ENCODE measurements at regions not wholly inside any gene's neighbourhood (a gene's known extent, or its start where the extent isn't known, plus 50 kb on each side); places are given as distances from the start of the nearest gene placed in this dataset.
"Not testable (repeated sequence)": the region's sequence is repeated elsewhere in the genome, so short reads cannot be mapped to it uniquely, and the experiment has no call there.

DNA sequence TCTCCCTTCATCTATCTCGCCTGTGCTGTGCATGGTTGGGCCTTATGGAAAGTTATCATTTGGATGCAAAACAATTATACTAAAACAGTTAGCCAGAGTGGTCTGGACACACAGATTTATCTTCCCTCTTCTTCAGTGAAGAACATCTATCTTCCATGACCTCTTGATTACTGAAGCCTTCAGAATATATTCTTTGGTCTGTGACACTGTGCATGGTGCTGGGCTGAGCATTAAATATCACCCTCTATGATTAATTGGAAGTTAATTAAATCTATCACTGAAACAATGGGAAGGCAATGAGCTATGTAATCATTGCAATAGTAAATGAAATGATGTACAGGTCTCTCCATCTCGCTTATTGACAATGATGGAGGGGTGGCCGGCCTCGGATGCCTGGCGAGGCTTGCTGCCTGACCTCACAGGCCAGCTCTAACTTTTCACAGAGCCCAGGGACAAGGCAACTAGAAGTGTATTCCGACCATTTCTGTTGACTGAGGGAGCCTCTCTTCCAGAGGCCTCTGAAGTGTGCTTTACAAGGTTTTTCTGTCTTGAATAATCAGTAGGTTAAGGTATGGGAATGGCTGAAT lies 186.6 kb downstream of the NKX6-1 start:
- no peak overlapping the region for H3K27ac Mint-ChIP-seq
- H3K4me3 Mint-ChIP-seq: no peak overlapping the region
- intact Hi-C loops (cut with micrococcal nuclease): no loop called here
- H3K4me1 Mint-ChIP-seq (ENCODE audit: low read depth): no peaks in the 10 kb centered on the region
- H3K36me3 Mint-ChIP-seq: no peaks in the 10 kb centered on the region
- DNase-seq: no peak
- ChIA-PET POLR2A (no interaction called here), CTCF (no interaction called here)
- H3K27me3 Mint-ChIP-seq: no peaks in the 10 kb centered on the region
- H3K9me3 Mint-ChIP-seq: no peaks in the 10 kb centered on the region

DNA sequence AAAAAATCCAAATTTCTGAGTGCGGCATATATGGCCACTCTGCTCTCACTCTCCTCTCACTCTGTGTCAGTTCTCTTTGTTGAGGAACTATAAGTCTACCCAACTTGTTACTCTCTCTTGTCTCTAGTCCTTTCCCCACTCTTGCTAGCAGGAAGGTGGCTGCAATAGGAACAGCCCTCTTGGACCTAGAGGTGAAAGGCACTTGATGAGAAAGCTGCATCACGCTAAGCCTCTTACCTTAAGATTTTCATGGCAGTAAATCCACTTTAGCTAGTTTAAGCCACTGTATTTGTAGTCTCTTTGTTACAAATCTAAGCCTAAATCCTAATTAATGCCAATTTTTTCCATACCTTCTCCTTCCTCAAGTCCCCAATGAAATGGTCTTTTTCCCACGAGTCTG lies 189.9 kb downstream of the NKX6-1 start:
- H3K27ac Mint-ChIP-seq: no peak overlapping the region
- ChIA-PET CTCF (no interaction called here), POLR2A (no interaction called here)
- intact Hi-C loops (cut with micrococcal nuclease): no loop called here
- H3K4me1 Mint-ChIP-seq (ENCODE audit: low read depth): no peaks in the 10 kb centered on the region
- DNase-seq: no peak
- H3K36me3 Mint-ChIP-seq: no peaks in the 10 kb centered on the region
- no peaks in the 10 kb centered on the region for H3K9me3 Mint-ChIP-seq
- no peaks in the 10 kb centered on the region for H3K27me3 Mint-ChIP-seq
- H3K4me3 Mint-ChIP-seq: no peak overlapping the region

DNA sequence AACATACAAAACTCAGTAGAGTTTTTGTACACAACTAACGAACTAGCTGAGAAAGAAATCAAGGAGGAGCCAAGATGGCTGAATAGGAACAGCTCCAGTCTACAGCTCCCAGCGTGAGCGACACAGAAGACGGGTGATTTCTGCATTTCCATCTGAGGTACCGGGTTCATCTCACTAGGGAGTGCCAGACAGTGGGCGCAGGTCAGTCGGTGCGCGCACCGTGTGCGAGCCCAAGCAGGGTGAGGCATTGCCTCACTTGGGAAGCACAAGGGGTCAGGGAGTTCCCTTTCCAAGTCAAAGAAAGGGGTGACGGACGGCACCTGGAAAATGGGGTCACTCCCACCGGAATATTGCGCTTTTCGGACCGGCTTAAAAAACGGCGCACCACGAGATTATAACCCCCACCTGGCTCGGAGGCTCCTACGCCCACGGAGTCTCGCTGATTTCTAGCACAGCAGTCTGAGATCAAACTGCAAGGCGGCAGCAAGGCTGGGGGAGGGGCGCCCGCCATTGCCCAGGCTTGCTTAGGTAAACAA lies 200.3 kb downstream of the NKX6-1 start:
- H3K27ac Mint-ChIP-seq; POLR2A ChIA-PET; H3K27me3 Mint-ChIP-seq; CTCF ChIA-PET; H3K36me3 Mint-ChIP-seq; DNase-seq; H3K9me3 Mint-ChIP-seq; H3K4me3 Mint-ChIP-seq; H3K4me1 Mint-ChIP-seq (ENCODE audit: low read depth); intact Hi-C loops (cut with micrococcal nuclease): not testable (repeated sequence)

DNA sequence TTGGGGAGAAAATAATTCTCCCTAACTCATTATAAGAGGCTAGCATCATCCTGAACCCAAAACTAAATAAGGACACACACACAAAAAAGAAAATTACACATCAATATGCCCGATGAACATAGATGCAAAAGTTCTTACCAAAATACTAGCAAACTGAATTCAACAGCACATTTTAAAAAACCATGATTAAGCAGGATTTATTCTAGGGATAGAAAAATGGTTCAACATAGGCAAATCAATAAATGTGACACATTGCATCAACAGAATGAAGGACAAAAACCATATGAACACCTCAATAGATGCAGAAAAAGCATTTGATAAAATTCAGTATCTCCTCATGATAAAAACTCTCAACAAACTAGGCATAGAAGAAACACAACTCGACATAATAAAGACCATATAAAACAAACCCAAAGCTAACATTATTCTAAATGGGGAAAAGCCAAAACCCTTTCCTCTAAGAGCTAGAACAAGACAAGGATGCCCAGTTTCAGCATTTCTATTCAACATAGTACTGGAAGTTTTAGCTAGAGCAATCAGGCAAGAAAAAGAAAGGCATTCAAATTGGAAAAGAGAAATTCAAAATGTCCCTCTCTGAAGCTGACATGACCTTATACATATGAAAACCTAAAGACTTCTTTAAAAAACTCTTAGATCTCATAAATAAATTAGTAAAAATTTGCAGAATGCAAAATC lies 200.9 kb downstream of the NKX6-1 start:
- Mint-ChIP-seq H3K27ac (no peak overlapping the region), H3K4me1 (ENCODE audit: low read depth) (no peaks in the 10 kb centered on the region), H3K9me3 (no peaks in the 10 kb centered on the region), H3K4me3 (no peak overlapping the region), H3K27me3 (no peaks in the 10 kb centered on the region), H3K36me3 (no peaks in the 10 kb centered on the region)
- DNase-seq: no peak
- intact Hi-C loops (cut with micrococcal nuclease): no loop called here
- CTCF ChIA-PET: no interaction called here
- POLR2A ChIA-PET: no interaction called here

DNA sequence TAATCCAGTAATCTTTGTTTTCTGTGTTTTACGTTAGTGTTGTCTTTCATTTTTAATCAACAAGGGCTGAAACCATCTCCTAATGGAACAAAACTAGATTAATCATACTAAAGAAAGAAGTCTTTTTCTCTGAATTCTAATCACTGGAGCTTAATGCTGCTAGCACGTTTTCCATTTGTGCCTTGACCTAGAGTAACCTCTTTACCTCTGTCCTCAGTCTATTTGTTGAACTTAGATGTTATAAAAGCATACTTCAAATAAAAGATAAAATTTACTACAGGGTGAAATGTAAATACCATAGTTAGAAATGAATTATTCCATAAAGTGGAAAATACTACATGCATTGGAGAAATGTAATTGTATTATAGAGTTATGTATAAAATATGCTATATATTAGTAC lies 207.1 kb downstream of the NKX6-1 start:
- DNase-seq: no peak
- Mint-ChIP-seq H3K27ac (no peak overlapping the region), H3K27me3 (no peaks in the 10 kb centered on the region), H3K9me3 (peaks cover 20% of the 10 kb centered on the region), H3K4me3 (no peak overlapping the region), H3K36me3 (no peaks in the 10 kb centered on the region), H3K4me1 (ENCODE audit: low read depth) (no peaks in the 10 kb centered on the region)
- ChIA-PET POLR2A (no interaction called here), CTCF (no interaction called here)
- intact Hi-C loops (cut with micrococcal nuclease): no loop called here

DNA sequence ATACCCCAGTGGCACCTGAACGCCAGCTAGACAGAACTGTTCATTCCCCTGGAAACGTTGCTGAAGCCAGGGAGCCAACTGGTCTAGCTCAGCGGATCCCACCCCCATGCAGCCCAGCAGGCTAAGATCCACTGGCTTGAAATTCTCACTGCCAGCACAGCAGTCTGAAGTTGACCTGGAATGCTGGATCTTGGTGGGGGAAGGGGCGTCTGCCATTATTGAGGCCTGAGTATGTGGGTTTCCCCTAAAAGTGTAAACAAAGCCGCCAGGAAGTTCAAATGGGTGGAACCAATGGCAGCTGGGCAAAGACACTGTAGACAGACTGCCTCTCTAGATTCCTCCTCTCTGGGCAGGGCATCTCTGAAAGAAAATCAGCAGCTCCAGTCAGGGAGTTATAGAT lies 213.0 kb downstream of the NKX6-1 start:
- POLR2A ChIA-PET: no interaction called here
- Mint-ChIP-seq H3K27ac (no peak overlapping the region), H3K9me3 (peaks cover 16% of the 10 kb centered on the region), H3K36me3 (no peaks in the 10 kb centered on the region), H3K4me3 (no peak overlapping the region), H3K4me1 (ENCODE audit: low read depth) (no peaks in the 10 kb centered on the region), H3K27me3 (no peaks in the 10 kb centered on the region)
- no peak for DNase-seq
- CTCF ChIA-PET: no interaction called here
- intact Hi-C loops (cut with micrococcal nuclease): no loop called here

GRCh38 chr4:84279678-84280077 lies 219.4 kb downstream of the NKX6-1 start:
- Mint-ChIP-seq H3K36me3 (no peaks in the 10 kb centered on the region), H3K4me1 (ENCODE audit: low read depth) (no peaks in the 10 kb centered on the region), H3K27me3 (no peaks in the 10 kb centered on the region), H3K9me3 (no peaks in the 10 kb centered on the region), H3K4me3 (no peak overlapping the region), H3K27ac (no peak overlapping the region)
- POLR2A ChIA-PET: no interaction called here
- DNase-seq: no peak
- CTCF ChIA-PET: no interaction called here
- intact Hi-C loops (cut with micrococcal nuclease): no loop called here

GRCh38 chr4:84277923-84278322 lies 221.2 kb downstream of the NKX6-1 start:
- Mint-ChIP-seq H3K4me3 (no peak overlapping the region), H3K27ac (no peak overlapping the region), H3K27me3 (no peaks in the 10 kb centered on the region), H3K4me1 (ENCODE audit: low read depth) (no peaks in the 10 kb centered on the region), H3K36me3 (no peaks in the 10 kb centered on the region), H3K9me3 (no peaks in the 10 kb centered on the region)
- ChIA-PET POLR2A (no interaction called here), CTCF (no interaction called here)
- intact Hi-C loops (cut with micrococcal nuclease): no loop called here
- no peak for DNase-seq

- Mint-ChIP-seq H3K4me1 (ENCODE audit: low read depth) (no peaks in the 10 kb centered on the region), H3K36me3 (no peaks in the 10 kb centered on the region), H3K27me3 (no peaks in the 10 kb centered on the region), H3K4me3 (no peak overlapping the region), H3K27ac (no peak overlapping the region), H3K9me3 (no peaks in the 10 kb centered on the region)
- intact Hi-C loops (cut with micrococcal nuclease): no loop called here
- POLR2A ChIA-PET: no interaction called here
- DNase-seq: no peak
- CTCF ChIA-PET: no interaction called here
Observed at GRCh38 chr4:84276752-84277151, 222.3 kb downstream of the NKX6-1 start.

GRCh38 chr4:84269536-84270044 lies 229.5 kb downstream of the NKX6-1 start:
- CTCF ChIA-PET: no interaction called here
- no peak overlapping the region for H3K27ac Mint-ChIP-seq
- H3K27me3 Mint-ChIP-seq: no peaks in the 10 kb centered on the region
- no peaks in the 10 kb centered on the region for H3K9me3 Mint-ChIP-seq
- H3K36me3 Mint-ChIP-seq: no peaks in the 10 kb centered on the region
- no peaks in the 10 kb centered on the region for H3K4me1 Mint-ChIP-seq (ENCODE audit: low read depth)
- intact Hi-C loops (cut with micrococcal nuclease): no loop called here
- DNase-seq: no peak
- POLR2A ChIA-PET: no interaction called here
- no peak overlapping the region for H3K4me3 Mint-ChIP-seq

GRCh38 chr4:84264652-84265051 lies 234.4 kb downstream of the NKX6-1 start:
- Mint-ChIP-seq H3K27ac (no peak overlapping the region), H3K9me3 (peaks cover 24% of the 10 kb centered on the region), H3K4me3 (no peak overlapping the region), H3K27me3 (no peaks in the 10 kb centered on the region), H3K4me1 (ENCODE audit: low read depth) (no peaks in the 10 kb centered on the region), H3K36me3 (no peaks in the 10 kb centered on the region)
- no peak for DNase-seq
- ChIA-PET CTCF (no interaction called here), POLR2A (no interaction called here)
- intact Hi-C loops (cut with micrococcal nuclease): no loop called here

DNA sequence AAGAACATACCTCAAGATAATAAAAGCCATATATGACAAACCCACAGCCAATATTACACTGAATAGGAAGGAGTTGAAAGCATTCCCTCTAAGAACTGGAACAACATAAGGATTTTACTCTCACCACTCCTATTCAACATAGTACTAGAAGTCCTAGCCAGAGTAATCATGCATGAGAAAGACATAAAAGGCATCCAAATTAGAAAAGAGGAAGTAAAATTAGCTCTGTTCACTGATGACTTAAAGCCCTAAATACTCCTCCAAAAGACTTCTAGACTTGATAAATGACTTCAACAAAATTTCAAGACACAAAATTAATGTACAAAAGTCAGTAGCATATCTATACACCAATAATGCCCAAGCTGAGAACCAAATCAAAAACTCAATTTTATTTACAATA lies 235.7 kb downstream of the NKX6-1 start:
- peaks cover 36% of the 10 kb centered on the region for H3K9me3 Mint-ChIP-seq
- no peaks in the 10 kb centered on the region for H3K27me3 Mint-ChIP-seq
- no peak overlapping the region for H3K4me3 Mint-ChIP-seq
- H3K27ac Mint-ChIP-seq: no peak overlapping the region
- intact Hi-C loops (cut with micrococcal nuclease): no loop called here
- ChIA-PET CTCF (no interaction called here), POLR2A (no interaction called here)
- no peak for DNase-seq
- H3K4me1 Mint-ChIP-seq (ENCODE audit: low read depth): no peaks in the 10 kb centered on the region
- no peaks in the 10 kb centered on the region for H3K36me3 Mint-ChIP-seq

- Mint-ChIP-seq H3K36me3 (no peaks in the 10 kb centered on the region), H3K4me3 (no peak overlapping the region), H3K27ac (no peak overlapping the region), H3K27me3 (no peaks in the 10 kb centered on the region), H3K9me3 (peaks cover 36% of the 10 kb centered on the region), H3K4me1 (ENCODE audit: low read depth) (no peaks in the 10 kb centered on the region)
- intact Hi-C loops (cut with micrococcal nuclease): no loop called here
- POLR2A ChIA-PET: no interaction called here
- DNase-seq: no peak
- CTCF ChIA-PET: no interaction called here
Observed at GRCh38 chr4:84260495-84260894, 238.6 kb downstream of the NKX6-1 start.

Data from activated CD4-positive, alpha-beta memory T cell treated with anti-CD3 and anti-CD28 coated beads for 36 hours (primary cell).